HG02610 (cell line): ENCODE measurements at regions not wholly inside any gene's neighbourhood (a gene's known extent, or its start where the extent isn't known, plus 50 kb on each side); places are given as distances from the start of the nearest gene placed in this dataset.

ENCODE experiments used
- ATAC-seq: cut with Tn5 transposase; IDR thresholded peaks from one replicate; pipeline ENCODE4 v1.9.1; 2021; ENCODE audit warnings: mild to moderate bottlenecking, moderate library complexity; ENCODE audit not compliant: unreplicated experiment

GRCh38 chr16:5838071-5838470, 740.5 kb upstream of the EEF2KMT start:
- no peak for ATAC-seq

- ATAC-seq, result no peak
These were observed 739.5 kb upstream of the EEF2KMT start for GRCh38 chr16:5837007-5837670.

GRCh38 chr16:5835876-5836275, 738.3 kb upstream of the EEF2KMT start:
- ATAC-seq, result no peak

- no peak for ATAC-seq
These were observed 728.7 kb upstream of the EEF2KMT start for GRCh38 chr16:5826332-5826731.

- no peak for ATAC-seq
These were observed 722.9 kb upstream of the EEF2KMT start for GRCh38 chr16:5820472-5820871.

GRCh38 chr16:5815570-5816237, 718.1 kb upstream of the EEF2KMT start:
- ATAC-seq, result no peak

- no peak for ATAC-seq
These were observed 703.8 kb upstream of the EEF2KMT start for GRCh38 chr16:5801396-5801795.

GRCh38 chr16:5793556-5793955, 696.0 kb upstream of the EEF2KMT start:
- ATAC-seq, result no peak

- ATAC-seq, result no peak
These were observed 693.5 kb upstream of the EEF2KMT start for GRCh38 chr16:5791011-5791657.

GRCh38 chr16:5790512-5790911, 692.9 kb upstream of the EEF2KMT start:
- ATAC-seq, result no peak

GRCh38 chr16:5789033-5789432, 691.4 kb upstream of the EEF2KMT start:
- ATAC-seq, result no peak

GRCh38 chr16:5781436-5781835, 683.8 kb upstream of the EEF2KMT start:
- ATAC-seq, result no peak

- ATAC-seq, result no peak
These were observed 679.3 kb upstream of the EEF2KMT start for GRCh38 chr16:5776876-5777275.

- no peak for ATAC-seq
These were observed 678.3 kb upstream of the EEF2KMT start for GRCh38 chr16:5775916-5776315.

- no peak for ATAC-seq
These were observed 672.5 kb upstream of the EEF2KMT start for GRCh38 chr16:5770118-5770517.

- ATAC-seq, result no peak
These were observed 671.9 kb upstream of the EEF2KMT start for GRCh38 chr16:5769513-5769912.

- ATAC-seq, result no peak
These were observed 670.9 kb upstream of the EEF2KMT start for GRCh38 chr16:5768445-5768844.

- no peak for ATAC-seq
These were observed 665.6 kb upstream of the EEF2KMT start for GRCh38 chr16:5763176-5763575.

- ATAC-seq, result no peak
These were observed 664.8 kb upstream of the EEF2KMT start for GRCh38 chr16:5762362-5762761.

GRCh38 chr16:5761592-5761991, 664.0 kb upstream of the EEF2KMT start:
- ATAC-seq, result no peak

- no peak for ATAC-seq
These were observed 660.7 kb upstream of the EEF2KMT start for GRCh38 chr16:5758281-5758680.

GRCh38 chr16:5756969-5757368, 659.4 kb upstream of the EEF2KMT start:
- no peak for ATAC-seq
